HG02884 (cell line): ENCODE measurements at regions not wholly inside any gene's neighbourhood (a gene's known extent, or its start where the extent isn't known, plus 50 kb on each side); places are given as distances from the start of the nearest gene placed in this dataset.

Experiments
- ATAC-seq: cut with Tn5 transposase; IDR thresholded peaks from one replicate; pipeline ENCODE4 v1.9.1; 2021; ENCODE audit warnings: mild to moderate bottlenecking, moderate library complexity; ENCODE audit not compliant: unreplicated experiment

- ATAC-seq: no peak
Observed at GRCh38 chr11:16441461-16441860, 85.1 kb upstream of the SOX6 start.

- no peak for ATAC-seq
Observed at GRCh38 chr11:16440136-16440535, 83.8 kb upstream of the SOX6 start.

GRCh38 chr11:16434036-16434435, 77.7 kb upstream of the SOX6 start:
- ATAC-seq: no peak

GRCh38 chr11:16430674-16431073, 74.3 kb upstream of the SOX6 start:
- no peak for ATAC-seq

GRCh38 chr11:16421826-16422225, 65.5 kb upstream of the SOX6 start:
- no peak for ATAC-seq

DNA sequence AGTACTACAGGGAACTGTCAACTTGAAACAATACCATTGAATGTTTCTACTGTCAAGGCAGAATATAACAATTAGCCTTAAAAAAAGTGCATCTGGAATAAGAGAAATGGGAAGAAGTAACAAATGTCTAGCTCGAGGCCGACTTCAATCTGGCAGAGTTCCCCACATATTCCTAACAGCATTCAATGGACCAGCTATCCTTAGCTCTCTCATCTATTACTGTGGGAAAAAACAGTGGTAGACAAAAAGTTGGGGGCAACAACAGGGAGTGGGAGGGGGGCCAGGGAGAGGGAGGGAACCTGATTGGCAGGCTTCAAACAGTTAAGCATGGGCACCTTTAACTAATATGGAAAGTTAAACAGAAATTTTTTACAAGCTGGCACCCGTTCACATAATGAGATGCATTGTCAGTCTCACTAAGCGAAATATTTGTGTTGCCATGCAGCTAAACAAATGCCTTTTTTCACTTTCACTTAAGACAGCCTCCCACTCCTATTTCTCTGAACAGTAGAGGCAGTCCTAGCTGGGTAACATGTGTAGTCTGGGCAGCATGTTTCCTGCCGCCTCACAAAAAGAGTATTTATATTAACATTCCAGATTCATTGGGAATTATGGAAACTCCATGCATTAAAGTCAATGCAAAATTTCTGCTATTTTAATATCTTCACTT, 62.2 kb upstream of the SOX6 start:
- no peak for ATAC-seq

DNA sequence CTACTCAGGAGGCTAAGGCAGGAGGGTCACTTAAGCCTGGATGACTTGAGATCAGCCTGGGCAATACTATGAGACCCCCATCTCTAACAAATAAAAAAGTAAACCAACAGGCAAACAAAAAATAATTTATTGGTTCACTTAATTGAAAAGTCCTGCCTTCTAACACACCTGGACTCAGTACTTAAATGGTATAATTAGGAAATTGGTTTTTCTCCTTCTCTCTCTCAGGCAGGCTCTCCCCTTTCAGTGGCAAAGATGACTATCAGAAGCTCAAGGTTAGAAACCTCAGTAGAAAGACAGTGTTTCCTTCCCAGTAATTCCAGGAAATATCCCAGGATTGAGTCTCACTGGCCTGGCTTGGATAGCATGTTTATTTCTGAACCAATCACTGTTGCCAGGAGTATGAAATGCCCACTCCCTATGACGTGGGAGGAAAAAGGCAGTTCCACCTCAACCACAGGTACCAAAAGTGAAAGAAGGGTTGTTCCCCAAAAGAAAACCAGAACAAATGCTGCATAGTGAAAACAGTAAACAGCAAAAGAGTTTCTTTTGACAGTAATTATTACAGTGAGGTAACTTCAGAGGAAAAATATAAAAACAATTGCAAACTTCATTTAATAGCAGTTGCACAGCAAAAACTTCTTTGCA, 56.3 kb upstream of the SOX6 start:
- ATAC-seq: peak; percentile 74

GRCh38 chr11:16410479-16410878, 54.1 kb upstream of the SOX6 start:
- no peak for ATAC-seq

DNA sequence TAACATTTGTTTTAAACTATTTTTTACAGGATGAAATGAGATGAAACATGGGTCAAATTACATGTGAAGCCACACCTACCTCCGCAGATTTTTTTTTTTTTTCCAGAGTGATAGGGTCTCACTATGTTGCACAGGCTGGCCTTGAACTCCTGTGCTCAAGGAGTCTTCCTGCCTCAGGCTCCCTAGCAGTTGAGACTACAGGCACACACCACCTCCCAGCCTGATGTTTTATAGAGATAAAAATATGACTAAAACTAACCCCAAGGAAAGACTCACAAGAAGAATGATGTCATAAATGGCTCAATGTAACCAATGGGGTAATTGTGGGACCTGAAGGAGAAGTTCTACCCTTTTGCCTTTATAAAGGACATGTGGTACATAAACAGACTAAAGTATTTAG, 52.3 kb upstream of the SOX6 start:
- no peak for ATAC-seq

DNA sequence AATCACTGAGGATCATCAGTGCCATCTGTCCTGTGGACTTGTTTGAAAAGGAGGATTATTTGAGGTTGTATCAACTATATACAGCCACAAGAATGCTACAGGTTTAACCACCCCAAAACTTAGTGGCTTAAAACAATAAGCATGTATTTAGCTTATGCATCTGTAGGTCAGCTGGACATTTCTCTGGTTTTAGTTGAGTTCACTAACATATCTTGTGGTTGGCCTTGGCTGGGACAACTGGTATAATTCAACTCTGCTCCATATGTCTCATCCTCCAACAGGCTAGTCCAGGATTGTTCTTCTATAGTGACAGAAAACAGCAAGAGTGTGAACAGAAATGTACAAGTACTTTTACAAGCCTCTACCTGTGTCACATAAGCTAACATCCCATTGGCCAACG, 49.9 kb upstream of the SOX6 start:
- no peak for ATAC-seq
